Stimulated activated CD8-positive, alpha-beta memory T cell treated with anti-CD3 and anti-CD28 coated beads, Interleukin-12 subunit alpha, Interleukin-12 subunit beta, amount 100 ng/mL, for 1 hour (primary cell): ENCODE measurements at regions not wholly inside any gene's neighbourhood (a gene's known extent, or its start where the extent isn't known, plus 50 kb on each side); places are given as distances from the start of the nearest gene placed in this dataset.

Experiments
- DNase-seq: peaks from one replicate; pipeline ENCODE4 v3.0.0-alpha.2; 2020; ENCODE audit warnings: low read depth

GRCh38 chr4:184310171-184310567, 92.5 kb upstream of the ENPP6 start:
- DNase-seq, result no peak

- no peak for DNase-seq
Observed at GRCh38 chr4:184309241-184310170, 91.8 kb upstream of the ENPP6 start.

GRCh38 chr4:184306949-184307348, 89.3 kb upstream of the ENPP6 start:
- no peak for DNase-seq

- no peak for DNase-seq
Observed at GRCh38 chr4:184306470-184306869, 88.8 kb upstream of the ENPP6 start.

GRCh38 chr4:184300816-184301215, 83.1 kb upstream of the ENPP6 start:
- DNase-seq, result no peak

- DNase-seq, result no peak
Observed at GRCh38 chr4:184298254-184298653, 80.6 kb upstream of the ENPP6 start.

GRCh38 chr4:184295206-184295605, 77.5 kb upstream of the ENPP6 start:
- DNase-seq, result no peak

- no peak for DNase-seq
Observed at GRCh38 chr4:184294606-184295133, 77.0 kb upstream of the ENPP6 start.

- no peak for DNase-seq
Observed at GRCh38 chr4:184293552-184293951, 75.9 kb upstream of the ENPP6 start.

GRCh38 chr4:184292877-184293276, 75.2 kb upstream of the ENPP6 start:
- DNase-seq, result no peak

GRCh38 chr4:184292465-184292867, 74.8 kb upstream of the ENPP6 start:
- no peak for DNase-seq

- DNase-seq, result no peak
Observed at GRCh38 chr4:184289179-184289535, 71.5 kb upstream of the ENPP6 start.

- no peak for DNase-seq
Observed at GRCh38 chr4:184288451-184289178, 70.9 kb upstream of the ENPP6 start.

GRCh38 chr4:184287697-184288255, 70.1 kb upstream of the ENPP6 start:
- no peak for DNase-seq

GRCh38 chr4:184286358-184286757, 68.7 kb upstream of the ENPP6 start:
- no peak for DNase-seq

GRCh38 chr4:184284742-184285141, 67.1 kb upstream of the ENPP6 start:
- DNase-seq, result no peak

GRCh38 chr4:184284336-184284690, 66.6 kb upstream of the ENPP6 start:
- DNase-seq, result no peak

- DNase-seq, result no peak
Observed at GRCh38 chr4:184283659-184284335, 66.1 kb upstream of the ENPP6 start.

- no peak for DNase-seq
Observed at GRCh38 chr4:184282895-184283654, 65.4 kb upstream of the ENPP6 start.

GRCh38 chr4:184282251-184282713, 64.6 kb upstream of the ENPP6 start:
- peak; percentile 10 for DNase-seq
